Naive thymus-derived CD8-positive, alpha-beta T cell (primary cell): ENCODE measurements at regions not wholly inside any gene's neighbourhood (a gene's known extent, or its start where the extent isn't known, plus 50 kb on each side); places are given as distances from the start of the nearest gene placed in this dataset.

Experiments used
- ATAC-seq, 2 donors: fragments of 150-1000 bp; cut with Tn5 transposase in 1 of 2; sonication (Bioruptor Pico), chemical (Tn5 transposase) in 1 of 2; 1 replicate in 1 of 2; 2 replicates in 1 of 2; pipeline ENCODE4 v1.10.0; 2021; ENCODE audit warnings: mild to moderate bottlenecking in 2 of 2, moderate library complexity in 2 of 2
- POLR2A ChIA-PET: fragments of 350-600 bp; sonication (Branson Sonifier 250); formaldehyde crosslinking; loops from one replicate; lab custom pipeline; 2021; ENCODE audit warnings: antibody characterized with exemption; lab: Charles Lee
- DNase-seq, 10 donors: peaks; one replicate each; pipeline versions ENCODE4 v3.0.0 to v3.0.0-alpha.2; 2020 to 2022
- H3K27ac Mint-ChIP-seq, 10 donors: one replicate each; pipeline ENCODE4 v1.8.0; 2020 to 2022; ENCODE audit warnings: mild to moderate bottlenecking in 10 of 10, mixed read lengths in 10 of 10, moderate library complexity in 4 of 10, inconsistent platforms in 1 of 10
- H3K27me3 Mint-ChIP-seq, 5 donors: one replicate each; pipeline ENCODE4 v1.8.0; 2021 to 2022; ENCODE audit warnings: mixed read lengths in 5 of 5
- H3K36me3 Mint-ChIP-seq, 3 donors: one replicate each; pipeline ENCODE4 v1.8.0; 2020 to 2022; ENCODE audit warnings: mixed read lengths in 3 of 3, mild to moderate bottlenecking in 2 of 3, inconsistent platforms in 1 of 3
- H3K4me1 Mint-ChIP-seq, 4 donors: one replicate each; pipeline ENCODE4 v1.8.0; 2021 to 2022; ENCODE audit warnings: mixed read lengths in 4 of 4
- H3K4me3 Mint-ChIP-seq, 10 donors: one replicate each; pipeline ENCODE4 v1.8.0; 2020 to 2022; ENCODE audit warnings: mild to moderate bottlenecking in 10 of 10, mixed read lengths in 10 of 10, moderate library complexity in 6 of 10, inconsistent platforms in 1 of 10
- H3K9me3 Mint-ChIP-seq, 9 donors: one replicate each; pipeline ENCODE4 v1.8.0; 2020 to 2022; ENCODE audit warnings: mixed read lengths in 9 of 9, mild to moderate bottlenecking in 3 of 9, inconsistent platforms in 1 of 9, moderate library complexity in 1 of 9

DNA sequence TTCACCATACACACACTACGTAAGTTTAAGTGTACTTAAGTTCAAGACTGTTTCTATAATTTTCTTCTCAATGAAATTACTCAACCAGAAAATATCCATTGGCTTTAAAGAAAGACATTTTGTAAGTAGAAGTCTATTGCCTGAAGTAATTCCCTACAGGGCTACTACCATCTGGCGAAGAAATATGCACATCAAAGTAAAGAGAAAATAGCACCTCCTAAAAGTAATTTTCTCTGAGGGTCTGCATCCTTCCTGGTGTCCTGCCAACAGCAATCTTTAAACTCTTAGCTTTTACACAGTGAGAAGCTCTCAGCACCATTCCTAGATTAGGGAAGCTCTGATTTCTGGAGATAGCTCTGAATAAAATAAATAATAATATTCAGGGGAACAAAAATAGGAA lies 498.5 kb upstream of the TYRP1 start:
- H3K36me3 Mint-ChIP-seq, result no peaks in the 10 kb centered on the region
- no peak overlapping the region for H3K27ac Mint-ChIP-seq
- no peaks in the 10 kb centered on the region for H3K27me3 Mint-ChIP-seq
- DNase-seq, result no peak
- H3K9me3 Mint-ChIP-seq, result peaks cover 0 to 14% (median 7%) of the 10 kb centered on the region in 9 donors
- H3K4me1 Mint-ChIP-seq, result no peaks in the 10 kb centered on the region
- POLR2A ChIA-PET, result no interaction called here
- no peak for ATAC-seq
- H3K4me3 Mint-ChIP-seq, result no peak overlapping the region

DNA sequence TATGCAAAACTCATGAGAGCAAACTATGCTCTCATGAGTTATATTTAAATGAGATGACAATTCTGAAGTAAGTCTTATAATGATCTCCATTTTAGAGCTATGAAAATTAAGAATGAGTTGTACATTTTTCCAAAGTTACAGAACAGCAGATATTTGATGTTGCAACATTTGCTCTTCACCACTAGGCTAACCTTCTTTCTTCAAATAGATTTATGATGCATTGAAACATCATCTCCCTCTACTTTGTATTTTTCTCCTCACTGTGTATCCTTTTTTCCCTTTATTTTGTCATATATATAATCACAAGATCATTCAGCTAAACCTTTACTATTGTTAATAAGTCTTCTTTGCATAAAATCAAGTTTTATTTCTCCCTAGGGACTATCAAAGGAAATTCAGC lies 497.7 kb upstream of the TYRP1 start:
- no peaks in the 10 kb centered on the region for H3K4me1 Mint-ChIP-seq
- H3K9me3 Mint-ChIP-seq, result peaks cover 0 to 11% (median 7%) of the 10 kb centered on the region in 9 donors
- ATAC-seq (no peak), DNase-seq (no peak)
- POLR2A ChIA-PET, result no interaction called here
- no peak overlapping the region for H3K4me3 Mint-ChIP-seq
- H3K27ac Mint-ChIP-seq, result no peak overlapping the region
- no peaks in the 10 kb centered on the region for H3K27me3 Mint-ChIP-seq
- H3K36me3 Mint-ChIP-seq, result no peaks in the 10 kb centered on the region

DNA sequence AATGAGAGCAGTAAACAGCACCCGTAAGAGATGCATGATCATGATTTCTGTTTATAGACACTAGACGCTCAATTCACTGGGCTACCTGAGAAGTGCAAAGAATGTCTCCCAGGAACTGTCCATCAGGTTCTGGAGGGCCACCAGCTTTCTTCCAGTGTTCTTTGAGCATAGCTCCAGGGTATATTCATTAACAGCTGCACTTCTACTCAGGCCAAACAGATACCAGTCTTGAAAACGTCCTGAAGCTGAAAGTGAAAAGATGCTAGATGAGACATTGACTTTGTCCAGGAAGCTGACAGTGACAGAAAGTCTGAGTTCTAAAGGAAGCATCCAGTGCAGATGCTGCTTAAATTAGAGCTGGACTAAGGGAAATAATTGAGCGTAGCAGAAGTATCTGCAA lies 488.7 kb upstream of the TYRP1 start:
- no peak overlapping the region for H3K27ac Mint-ChIP-seq
- ATAC-seq (no peak), DNase-seq (no peak)
- peaks cover 0 to 4% (median 0%) of the 10 kb centered on the region in 3 donors for H3K36me3 Mint-ChIP-seq
- peaks cover 0 to 2% (median 0%) of the 10 kb centered on the region in 4 donors for H3K4me1 Mint-ChIP-seq
- H3K27me3 Mint-ChIP-seq, result no peaks in the 10 kb centered on the region
- H3K4me3 Mint-ChIP-seq, result no peak overlapping the region
- peaks cover 2 to 37% (median 18%) of the 10 kb centered on the region in 9 donors for H3K9me3 Mint-ChIP-seq
- POLR2A ChIA-PET, result no interaction called here

DNA sequence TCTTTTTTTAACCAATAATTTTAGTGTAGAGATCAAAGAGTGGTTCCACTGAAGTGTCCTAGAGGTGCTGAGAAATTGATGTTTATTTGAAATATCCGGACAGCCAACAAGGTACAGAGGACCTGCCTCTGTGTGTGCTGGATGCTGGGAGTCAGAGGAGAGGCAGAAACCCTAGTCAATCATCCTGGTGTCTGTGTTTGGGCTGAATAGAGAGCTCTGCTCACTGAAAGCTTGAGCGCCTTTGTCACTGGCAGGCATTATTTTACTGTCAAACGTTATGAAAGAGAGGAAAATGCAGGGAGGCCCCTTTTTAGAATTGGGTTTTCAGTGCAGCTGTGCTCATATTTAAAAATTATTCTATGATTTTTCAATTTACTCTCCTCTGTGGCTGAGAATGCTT lies 480.3 kb upstream of the TYRP1 start:
- DNase-seq (no peak), ATAC-seq (no peak)
- Mint-ChIP-seq H3K4me1 (no peaks in the 10 kb centered on the region), H3K27ac (no peak overlapping the region), H3K27me3 (no peaks in the 10 kb centered on the region), H3K9me3 (peaks cover 16 to 50% (median 25%) of the 10 kb centered on the region in 9 donors), H3K4me3 (no peak overlapping the region), H3K36me3 (no peaks in the 10 kb centered on the region)
- POLR2A ChIA-PET, result no interaction called here

DNA sequence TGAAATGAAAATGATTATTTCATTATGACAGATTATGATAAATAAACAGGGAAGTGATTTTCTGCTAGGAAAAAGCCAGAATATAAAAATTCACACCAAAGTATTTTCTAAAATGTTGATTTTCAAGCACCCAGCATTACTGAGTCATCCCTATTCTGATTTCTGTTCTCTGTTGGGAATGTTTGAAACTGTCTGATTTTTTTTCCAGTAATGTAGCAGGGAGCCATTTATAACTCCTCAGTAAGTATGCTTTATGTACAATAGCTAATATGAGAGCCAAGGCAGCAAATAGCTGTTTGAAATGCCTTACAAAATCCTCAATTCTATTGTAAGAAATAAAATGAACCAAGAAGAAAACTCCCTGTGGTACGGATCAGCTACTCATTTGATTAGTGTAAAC lies 471.7 kb upstream of the TYRP1 start:
- no peaks in the 10 kb centered on the region for H3K27me3 Mint-ChIP-seq
- POLR2A ChIA-PET, result no interaction called here
- DNase-seq, result no peak

DNA sequence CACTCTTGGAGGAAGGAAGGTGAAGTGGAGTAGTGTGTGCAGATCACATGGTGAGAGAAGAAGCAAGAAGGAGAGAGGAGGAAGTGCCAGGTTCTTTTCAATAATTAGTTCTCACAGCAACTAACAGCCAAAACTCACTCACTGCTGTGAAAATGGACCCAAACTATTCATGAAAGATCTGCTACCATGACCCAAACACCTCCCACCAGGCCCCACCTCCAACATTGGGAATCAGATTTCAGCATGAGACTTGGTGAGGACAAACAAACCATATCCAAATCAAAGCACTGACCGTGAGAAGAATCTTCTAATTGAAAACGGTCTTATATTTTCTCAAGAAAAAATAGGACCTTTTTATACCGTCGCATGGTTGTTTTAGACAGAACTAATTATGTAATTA lies 468.7 kb upstream of the TYRP1 start:
- no peak for ATAC-seq

More for the DNA sequence above, 471.7 kb upstream of the TYRP1 start:
- Mint-ChIP-seq H3K4me3 (no peak overlapping the region), H3K36me3 (no peaks in the 10 kb centered on the region), H3K27ac (no peak overlapping the region), H3K9me3 (peaks cover 5 to 20% (median 10%) of the 10 kb centered on the region in 9 donors), H3K4me1 (no peaks in the 10 kb centered on the region)
- ATAC-seq, result no peak

DNA sequence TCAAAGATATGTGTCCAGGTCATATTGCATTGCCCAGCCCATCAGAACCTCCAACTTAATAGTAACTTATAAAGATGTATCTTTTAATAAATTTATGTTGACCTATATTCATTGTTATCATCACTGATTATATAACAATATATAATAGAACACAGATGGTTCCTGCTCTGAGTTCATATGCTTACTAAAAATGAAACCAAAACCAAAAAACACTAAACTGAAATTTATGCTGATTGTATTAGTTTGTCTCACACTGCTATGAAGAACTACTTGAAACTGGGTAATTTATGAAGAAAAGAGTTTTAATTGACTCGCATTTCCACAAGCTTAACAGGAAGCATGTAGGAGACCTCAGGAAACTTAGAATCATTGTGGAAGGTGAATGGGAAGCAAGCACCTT lies 462.5 kb upstream of the TYRP1 start:
- Mint-ChIP-seq H3K27me3 (no peaks in the 10 kb centered on the region), H3K36me3 (peaks cover 0 to 4% (median 0%) of the 10 kb centered on the region in 3 donors), H3K9me3 (peaks cover 8 to 67% (median 28%) of the 10 kb centered on the region in 9 donors), H3K4me3 (no peak overlapping the region), H3K27ac (no peak overlapping the region), H3K4me1 (no peaks in the 10 kb centered on the region)
- POLR2A ChIA-PET, result no interaction called here
- ATAC-seq (no peak), DNase-seq (no peak)

More for the DNA sequence above, 468.7 kb upstream of the TYRP1 start:
- Mint-ChIP-seq H3K9me3 (peaks cover 5 to 35% (median 8%) of the 10 kb centered on the region in 9 donors), H3K4me3 (no peak overlapping the region), H3K36me3 (no peaks in the 10 kb centered on the region), H3K27ac (no peak overlapping the region), H3K27me3 (no peaks in the 10 kb centered on the region), H3K4me1 (no peaks in the 10 kb centered on the region)
- POLR2A ChIA-PET, result no interaction called here
- no peak for DNase-seq

DNA sequence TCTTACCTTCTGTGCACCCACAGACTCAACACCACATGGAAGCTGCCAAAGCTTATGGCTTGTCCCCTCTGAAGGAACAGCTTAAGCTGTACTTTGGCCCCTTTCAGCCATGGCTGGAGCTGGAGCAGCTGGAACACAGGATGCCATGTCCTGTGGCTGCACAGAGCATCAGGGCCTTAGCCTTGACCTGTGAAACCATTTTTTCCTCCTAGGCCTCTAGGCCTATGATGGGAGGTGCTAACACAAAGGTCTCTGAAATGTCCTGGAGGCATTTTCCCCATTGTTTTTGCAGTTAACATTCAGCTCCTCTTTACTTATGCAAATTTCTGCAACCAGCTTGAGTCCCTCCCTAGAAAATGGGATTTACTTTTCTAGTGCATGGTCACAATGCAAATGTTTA lies 461.4 kb upstream of the TYRP1 start:
- no peak for ATAC-seq
- H3K9me3 Mint-ChIP-seq, result peaks cover 8 to 69% (median 29%) of the 10 kb centered on the region in 9 donors
- DNase-seq, result no peak
- no peaks in the 10 kb centered on the region for H3K4me1 Mint-ChIP-seq
- H3K36me3 Mint-ChIP-seq, result peaks cover 0 to 4% (median 0%) of the 10 kb centered on the region in 3 donors
- H3K27me3 Mint-ChIP-seq, result no peaks in the 10 kb centered on the region
- H3K27ac Mint-ChIP-seq, result no peak overlapping the region
- no peak overlapping the region for H3K4me3 Mint-ChIP-seq
- POLR2A ChIA-PET, result no interaction called here

DNA sequence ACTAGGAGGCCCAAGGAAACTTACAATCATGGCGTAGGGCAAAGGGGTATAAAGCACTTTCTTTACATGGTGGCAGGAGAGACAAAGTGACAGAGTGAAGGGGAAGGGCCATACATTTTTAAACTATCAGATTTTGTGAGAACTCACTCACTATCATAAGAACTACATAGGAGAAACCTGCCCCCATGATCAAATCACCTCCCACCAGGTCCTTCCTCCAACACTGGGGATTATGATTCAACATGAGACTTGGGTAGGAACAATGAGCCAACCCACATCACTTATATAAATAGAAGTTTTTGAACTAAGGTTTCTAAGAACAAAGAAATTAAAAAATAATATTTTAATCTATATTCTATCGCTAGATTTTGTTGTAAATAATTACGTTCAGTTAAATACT lies 460.3 kb upstream of the TYRP1 start:
- POLR2A ChIA-PET, result no interaction called here
- H3K9me3 Mint-ChIP-seq, result peaks cover 8 to 59% (median 30%) of the 10 kb centered on the region in 9 donors

DNA sequence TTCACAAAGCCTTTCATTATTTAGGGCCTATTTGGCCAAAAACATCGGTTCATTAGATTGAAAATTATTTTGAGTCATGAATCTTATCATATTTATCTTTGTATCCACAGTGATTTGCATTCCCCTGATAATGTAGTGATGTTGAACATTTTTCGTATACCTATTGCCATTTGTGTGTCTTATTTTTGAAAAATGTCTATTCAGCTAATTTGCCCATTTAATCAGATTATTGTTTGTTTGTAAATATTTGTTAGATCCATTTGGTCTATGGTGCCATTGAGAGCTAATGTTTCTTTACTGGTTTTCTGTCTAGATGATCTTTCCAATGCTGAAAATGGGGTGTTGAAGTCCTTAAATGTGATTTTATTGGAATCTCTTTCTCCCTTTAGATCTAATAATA lies 439.2 kb upstream of the TYRP1 start:
- ATAC-seq (no peak), DNase-seq (no peak)
- POLR2A ChIA-PET, result no interaction called here
- Mint-ChIP-seq H3K36me3 (peaks cover 0 to 11% (median 0%) of the 10 kb centered on the region in 3 donors), H3K4me1 (no peaks in the 10 kb centered on the region), H3K27ac (no peak overlapping the region), H3K4me3 (no peak overlapping the region), H3K27me3 (no peaks in the 10 kb centered on the region), H3K9me3 (peaks cover 10 to 52% (median 19%) of the 10 kb centered on the region in 9 donors)

More for the DNA sequence above, 460.3 kb upstream of the TYRP1 start:
- no peaks in the 10 kb centered on the region for H3K4me1 Mint-ChIP-seq
- DNase-seq (no peak), ATAC-seq (no peak)
- no peaks in the 10 kb centered on the region for H3K27me3 Mint-ChIP-seq
- H3K4me3 Mint-ChIP-seq, result no peak overlapping the region
- peaks cover 0 to 4% (median 0%) of the 10 kb centered on the region in 3 donors for H3K36me3 Mint-ChIP-seq
- no peak overlapping the region for H3K27ac Mint-ChIP-seq

DNA sequence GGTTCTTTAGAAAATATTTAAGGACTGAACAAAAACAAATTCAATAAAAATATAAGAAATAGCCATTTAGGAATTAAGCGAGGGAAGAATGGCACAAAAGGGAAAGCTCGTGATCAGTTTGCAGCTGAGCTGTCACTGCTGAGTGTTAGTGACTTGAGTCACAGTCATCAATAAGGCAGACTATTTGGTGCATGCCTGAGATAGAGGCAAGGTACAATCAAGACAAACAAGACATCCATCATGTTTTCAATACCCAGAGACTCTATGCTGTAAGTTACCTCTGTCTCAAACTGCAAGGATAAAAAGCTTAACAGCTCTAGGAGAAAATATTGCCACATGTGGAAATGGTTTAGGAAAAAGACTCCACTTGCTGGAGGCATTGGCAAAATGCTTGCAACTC lies 426.4 kb upstream of the TYRP1 start:
- Mint-ChIP-seq H3K27ac (peak overlapping the region in 1 of 10 donors; percentile 26), H3K4me3 (no peak overlapping the region), H3K9me3 (peaks cover 2 to 51% (median 21%) of the 10 kb centered on the region in 9 donors), H3K4me1 (no peaks in the 10 kb centered on the region), H3K27me3 (no peaks in the 10 kb centered on the region), H3K36me3 (no peaks in the 10 kb centered on the region)
- ATAC-seq, result no peak
- POLR2A ChIA-PET, result no interaction called here
- DNase-seq, result no peak

DNA sequence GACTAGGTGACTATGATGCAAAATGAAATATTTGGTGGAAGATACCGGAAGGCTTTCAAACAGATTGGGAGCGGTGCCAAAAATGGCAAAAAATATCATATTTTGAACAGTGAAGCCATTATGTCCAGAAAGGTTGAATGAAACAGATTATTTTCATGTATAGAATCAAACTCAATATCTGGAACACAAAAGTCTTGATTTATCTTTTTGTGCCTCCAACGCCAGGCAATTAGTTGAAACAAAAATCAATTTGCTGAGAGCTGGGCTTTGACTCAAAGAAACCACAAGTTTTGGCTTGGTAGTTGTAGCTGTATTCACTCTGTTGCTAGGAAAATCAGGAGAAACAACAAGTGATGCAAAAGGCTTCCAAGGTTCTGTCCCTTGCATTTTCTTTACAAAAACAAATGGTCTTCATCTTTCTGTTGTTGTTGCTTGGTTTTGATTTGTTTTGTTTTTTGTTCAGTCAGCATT lies 421.7 kb upstream of the TYRP1 start:
- POLR2A ChIA-PET, result no interaction called here
- Mint-ChIP-seq H3K9me3 (peaks cover 0 to 68% (median 21%) of the 10 kb centered on the region in 9 donors), H3K4me1 (no peaks in the 10 kb centered on the region), H3K36me3 (no peaks in the 10 kb centered on the region), H3K27ac (no peak overlapping the region), H3K27me3 (no peaks in the 10 kb centered on the region), H3K4me3 (no peak overlapping the region)
- no peak for ATAC-seq
- no peak for DNase-seq

DNA sequence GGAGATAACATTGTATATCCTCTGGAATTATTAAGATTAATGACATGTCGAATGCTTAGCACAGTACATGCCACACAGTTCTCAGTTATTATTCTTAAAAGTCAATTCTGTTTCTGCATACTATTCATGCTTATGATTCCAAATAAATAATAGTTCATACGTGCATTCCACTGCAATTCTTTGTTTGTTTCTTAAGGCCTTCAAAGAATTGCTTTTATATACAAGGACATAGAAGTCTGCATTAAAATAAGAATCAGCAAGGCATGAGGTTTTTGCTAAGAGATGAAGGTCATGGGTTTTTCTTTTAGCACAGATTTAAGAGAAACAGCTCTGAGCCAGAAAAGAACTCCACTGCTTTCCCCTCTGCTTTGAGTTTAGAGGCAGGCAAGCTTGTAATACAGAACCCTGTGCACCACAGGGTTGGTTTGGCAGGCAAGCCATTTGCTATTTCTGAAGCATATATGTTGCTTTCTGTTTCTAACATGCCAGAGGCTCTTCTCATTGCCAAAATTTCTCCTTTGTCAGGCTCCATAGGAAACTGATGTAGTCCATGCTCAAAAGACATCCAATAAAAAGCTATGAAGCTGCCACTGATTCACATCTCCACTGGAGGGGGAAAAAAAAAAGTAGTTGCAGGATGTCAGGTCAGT lies 420.6 kb upstream of the TYRP1 start:
- ATAC-seq (no peak), DNase-seq (no peak)
- H3K36me3 Mint-ChIP-seq, result no peaks in the 10 kb centered on the region
- H3K27me3 Mint-ChIP-seq, result no peaks in the 10 kb centered on the region
- no peaks in the 10 kb centered on the region for H3K4me1 Mint-ChIP-seq
- POLR2A ChIA-PET, result no interaction called here
- no peak overlapping the region for H3K27ac Mint-ChIP-seq
- peaks cover 0 to 64% (median 21%) of the 10 kb centered on the region in 9 donors for H3K9me3 Mint-ChIP-seq
- H3K4me3 Mint-ChIP-seq, result no peak overlapping the region

DNA sequence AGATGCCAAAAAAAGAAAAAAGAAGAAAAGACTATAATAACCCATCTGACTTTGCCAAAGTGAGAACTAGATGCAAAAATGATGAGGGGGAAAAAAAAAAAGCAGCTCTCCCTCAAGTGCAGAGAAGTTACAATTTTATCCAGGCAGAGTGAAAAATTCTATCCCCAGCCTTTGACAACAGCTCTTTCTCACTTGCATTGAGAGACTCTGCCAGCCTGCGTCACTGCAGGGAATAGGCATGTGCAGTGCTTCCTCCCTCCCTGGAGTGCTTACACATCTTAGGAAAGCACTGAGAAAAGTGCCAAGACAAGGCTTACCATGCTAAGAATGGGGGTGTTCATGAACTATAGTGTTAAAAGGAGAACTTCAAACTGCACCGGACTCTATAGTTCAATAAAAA lies 418.6 kb upstream of the TYRP1 start:
- POLR2A ChIA-PET, result no interaction called here
- peaks cover 0 to 5% (median 0%) of the 10 kb centered on the region in 3 donors for H3K36me3 Mint-ChIP-seq
- no peak overlapping the region for H3K4me3 Mint-ChIP-seq
- no peaks in the 10 kb centered on the region for H3K4me1 Mint-ChIP-seq
- ATAC-seq, result no peak
- H3K9me3 Mint-ChIP-seq, result peaks cover 0 to 59% (median 19%) of the 10 kb centered on the region in 9 donors
- no peak for DNase-seq
- H3K27me3 Mint-ChIP-seq, result no peaks in the 10 kb centered on the region
- H3K27ac Mint-ChIP-seq, result no peak overlapping the region
